Mesothelial cell of epicardium (in vitro differentiated cells): ENCODE measurements at regions not wholly inside any gene's neighbourhood (a gene's known extent, or its start where the extent isn't known, plus 50 kb on each side); places are given as distances from the start of the nearest gene placed in this dataset.

ENCODE experiments used
- DNase-seq, 2 experiments: peaks; one replicate each; pipeline ENCODE4 v3.0.0; 2021; ENCODE audit warnings: low spot score in 2 of 2; ENCODE audit not compliant: unreplicated experiment in 2 of 2
- H3K27ac Mint-ChIP-seq: 2 replicates; pipeline ENCODE4 v1.8.0; 2021; ENCODE audit warnings: mixed read lengths
- H3K27me3 Mint-ChIP-seq: 2 replicates; pipeline ENCODE4 v1.8.0; 2021; ENCODE audit warnings: low read depth, mixed read lengths
- H3K36me3 Mint-ChIP-seq: 2 replicates; pipeline ENCODE4 v1.8.0; 2021; ENCODE audit warnings: mixed read lengths
- H3K4me1 Mint-ChIP-seq: 2 replicates; pipeline ENCODE4 v1.8.0; 2021; ENCODE audit warnings: mixed read lengths
- H3K4me3 Mint-ChIP-seq: 2 replicates; pipeline ENCODE4 v1.8.0; 2021; ENCODE audit warnings: mild to moderate bottlenecking, moderate library complexity, mixed read lengths
- H3K9me3 Mint-ChIP-seq: 2 replicates; pipeline ENCODE4 v1.8.0; 2021; ENCODE audit warnings: mixed read lengths
- TF ChIP-seq, protein P1 (sequence below): fragments of 200-600 bp; sonication (generic); IDR thresholded peaks from one replicate; pipeline ENCODE4 v1.5.0; 2021; ENCODE audit warnings: antibody characterized with exemption; ENCODE audit not compliant: unreplicated experiment

DNA sequence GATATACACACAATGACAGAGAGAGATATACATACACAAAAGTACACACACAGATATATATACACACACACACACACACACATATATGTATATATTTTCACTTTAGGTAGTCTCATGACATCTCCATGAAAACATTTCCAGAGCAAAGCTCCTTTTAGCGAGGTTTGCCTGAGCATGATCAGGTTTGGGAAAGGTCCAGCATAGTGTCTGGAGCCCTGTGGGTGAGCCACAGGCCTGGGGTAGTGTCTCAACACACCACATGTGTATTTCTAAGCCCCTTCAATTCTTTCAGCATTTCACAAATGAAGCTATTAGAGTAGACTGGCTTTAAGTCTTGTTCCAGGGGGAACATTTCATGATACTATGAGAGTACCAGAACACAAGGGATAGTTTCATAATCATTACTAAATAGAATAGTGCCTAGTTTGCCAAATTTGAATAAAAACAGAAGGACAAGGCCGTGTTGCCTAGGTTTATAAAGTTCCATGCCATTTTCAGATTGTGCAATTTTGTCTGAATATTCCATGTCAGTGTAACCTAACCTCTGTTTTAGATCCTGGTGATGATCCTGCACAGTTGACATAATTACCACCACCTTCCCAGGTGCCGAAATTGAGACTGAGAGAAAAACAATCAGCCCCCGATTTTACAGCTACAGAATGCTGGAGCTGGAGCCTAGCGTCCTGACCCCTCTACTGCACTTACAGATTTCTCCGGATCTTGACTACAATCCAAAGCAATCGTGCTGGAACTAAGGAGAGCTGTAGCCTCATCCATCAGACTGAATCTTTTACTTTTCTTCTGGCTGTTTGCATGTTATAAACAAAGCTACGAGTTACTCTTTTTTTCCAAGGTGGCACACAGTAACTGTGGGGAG is 332.7 kb downstream of the CYRIA start:
- Mint-ChIP-seq H3K27me3 (no peaks in the 10 kb centered on the region), H3K36me3 (no peaks in the 10 kb centered on the region), H3K4me3 (no peak overlapping the region), H3K4me1 (peaks cover 76% of the 10 kb centered on the region), H3K9me3 (no peaks in the 10 kb centered on the region), H3K27ac (peak overlapping the region; percentile 37)
- DNase-seq, result no peak
- TF ChIP-seq, protein P1, sequence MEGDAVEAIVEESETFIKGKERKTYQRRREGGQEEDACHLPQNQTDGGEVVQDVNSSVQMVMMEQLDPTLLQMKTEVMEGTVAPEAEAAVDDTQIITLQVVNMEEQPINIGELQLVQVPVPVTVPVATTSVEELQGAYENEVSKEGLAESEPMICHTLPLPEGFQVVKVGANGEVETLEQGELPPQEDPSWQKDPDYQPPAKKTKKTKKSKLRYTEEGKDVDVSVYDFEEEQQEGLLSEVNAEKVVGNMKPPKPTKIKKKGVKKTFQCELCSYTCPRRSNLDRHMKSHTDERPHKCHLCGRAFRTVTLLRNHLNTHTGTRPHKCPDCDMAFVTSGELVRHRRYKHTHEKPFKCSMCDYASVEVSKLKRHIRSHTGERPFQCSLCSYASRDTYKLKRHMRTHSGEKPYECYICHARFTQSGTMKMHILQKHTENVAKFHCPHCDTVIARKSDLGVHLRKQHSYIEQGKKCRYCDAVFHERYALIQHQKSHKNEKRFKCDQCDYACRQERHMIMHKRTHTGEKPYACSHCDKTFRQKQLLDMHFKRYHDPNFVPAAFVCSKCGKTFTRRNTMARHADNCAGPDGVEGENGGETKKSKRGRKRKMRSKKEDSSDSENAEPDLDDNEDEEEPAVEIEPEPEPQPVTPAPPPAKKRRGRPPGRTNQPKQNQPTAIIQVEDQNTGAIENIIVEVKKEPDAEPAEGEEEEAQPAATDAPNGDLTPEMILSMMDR, result no peak

DNA sequence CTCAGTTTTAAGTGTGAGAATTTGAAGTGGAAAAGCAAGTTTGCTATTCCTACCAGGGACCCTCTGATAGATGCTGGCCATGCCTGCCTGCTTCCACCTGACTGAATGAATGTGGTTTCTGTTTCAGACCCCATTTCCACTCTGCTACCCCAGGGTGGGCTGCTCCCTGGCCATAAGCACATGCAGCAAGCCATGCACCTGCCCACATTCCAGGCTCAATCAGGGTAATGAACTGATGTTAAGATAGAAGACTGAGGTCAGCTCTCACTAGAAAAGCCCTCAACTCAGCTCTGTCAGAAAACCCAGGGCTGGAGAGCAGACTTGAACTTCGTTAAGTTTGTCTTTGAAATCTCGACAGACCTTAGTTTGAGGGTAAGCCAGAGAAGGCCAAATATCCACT is 333.9 kb downstream of the CYRIA start:
- Mint-ChIP-seq H3K36me3 (no peaks in the 10 kb centered on the region), H3K27me3 (no peaks in the 10 kb centered on the region), H3K27ac (peak overlapping the region; percentile 83), H3K4me1 (peaks cover 77% of the 10 kb centered on the region), H3K9me3 (no peaks in the 10 kb centered on the region), H3K4me3 (no peak overlapping the region)
- TF ChIP-seq, protein P1, result no peak
- DNase-seq, result no peak

DNA sequence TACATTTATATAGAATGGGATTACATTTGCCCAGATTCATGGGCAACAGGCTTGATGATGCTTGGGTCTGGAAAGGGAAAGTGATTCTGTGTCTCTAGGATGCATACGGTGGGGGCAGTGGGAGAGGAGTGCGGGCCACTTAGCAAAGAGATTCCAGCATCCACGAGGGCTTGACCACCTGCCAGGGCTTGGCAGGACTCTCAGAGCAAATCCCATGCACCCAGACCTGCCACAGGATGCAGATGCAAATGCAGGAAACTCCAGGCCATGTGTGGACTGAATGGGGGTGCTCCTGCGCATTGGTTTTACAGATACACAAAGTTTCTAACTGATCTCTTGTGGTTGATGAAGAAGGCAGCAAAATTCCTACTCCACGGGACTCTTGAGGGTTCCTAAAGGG is 334.7 kb downstream of the CYRIA start:
- H3K27me3 Mint-ChIP-seq, result no peaks in the 10 kb centered on the region
- TF ChIP-seq, protein P1, result no peak
- H3K4me3 Mint-ChIP-seq, result peak overlapping the region; percentile 13
- H3K27ac Mint-ChIP-seq, result peak overlapping the region; percentile 83
- DNase-seq, result no peak
- H3K36me3 Mint-ChIP-seq, result no peaks in the 10 kb centered on the region
- peaks cover 76% of the 10 kb centered on the region for H3K4me1 Mint-ChIP-seq
- H3K9me3 Mint-ChIP-seq, result no peaks in the 10 kb centered on the region

DNA sequence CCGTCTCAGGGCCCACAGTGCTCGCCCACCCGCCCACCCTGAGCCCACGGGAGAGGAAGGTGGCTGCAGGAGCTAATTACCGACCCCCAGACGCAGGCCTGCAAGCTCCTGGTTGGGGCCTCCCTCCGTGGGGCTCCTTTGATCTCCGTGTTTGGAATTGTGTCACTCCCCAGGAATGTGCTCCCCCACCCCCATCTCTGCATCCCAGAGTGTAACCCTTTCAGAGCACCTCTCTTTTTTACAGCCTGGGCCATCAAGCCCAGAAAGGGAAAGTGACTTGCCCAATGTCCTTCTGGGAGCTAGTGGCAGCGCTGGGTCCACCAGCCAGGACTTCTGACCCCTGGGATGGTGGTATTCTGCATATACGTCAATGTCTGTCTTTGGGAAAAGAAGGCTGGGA is 335.1 kb downstream of the CYRIA start:
- Mint-ChIP-seq H3K4me3 (peak overlapping the region; percentile 13), H3K36me3 (no peaks in the 10 kb centered on the region), H3K9me3 (no peaks in the 10 kb centered on the region), H3K4me1 (peaks cover 76% of the 10 kb centered on the region), H3K27me3 (no peaks in the 10 kb centered on the region), H3K27ac (peak overlapping the region; percentile 83)
- peak in 1 of 2 experiments; percentile 77 for DNase-seq
- TF ChIP-seq, protein P1, result no peak

DNA sequence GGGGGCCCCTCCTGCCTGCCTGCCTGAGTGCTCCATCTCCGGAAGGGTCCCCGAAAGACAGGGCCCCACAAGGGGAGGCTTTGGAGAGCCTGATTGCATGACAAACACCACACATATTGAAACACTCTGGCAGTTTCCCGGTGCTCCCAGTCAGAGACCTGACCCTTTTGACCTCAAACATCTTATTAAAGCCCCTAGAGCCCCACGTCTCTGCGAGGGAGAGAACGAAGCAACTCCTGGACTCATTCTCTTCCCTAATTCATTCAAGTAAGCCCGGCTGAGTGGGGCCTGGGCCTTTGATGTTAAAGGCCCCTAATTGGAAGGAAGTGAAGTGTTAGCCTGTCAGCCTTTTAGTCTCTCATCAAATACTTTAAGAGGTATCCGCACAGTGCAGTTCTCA is 335.6 kb downstream of the CYRIA start:
- TF ChIP-seq, protein P1, result no peak
- H3K9me3 Mint-ChIP-seq, result no peaks in the 10 kb centered on the region
- H3K36me3 Mint-ChIP-seq, result no peaks in the 10 kb centered on the region
- DNase-seq, result no peak
- H3K4me3 Mint-ChIP-seq, result no peak overlapping the region
- peaks cover 76% of the 10 kb centered on the region for H3K4me1 Mint-ChIP-seq
- H3K27me3 Mint-ChIP-seq, result no peaks in the 10 kb centered on the region
- H3K27ac Mint-ChIP-seq, result peak overlapping the region; percentile 91
